Stimulated activated CD4-positive, alpha-beta T cell treated with anti-CD3 and anti-CD28 coated beads, Interleukin-15, amount 100 ng/mL, for 48 hours (primary cell): ENCODE measurements at regions not wholly inside any gene's neighbourhood (a gene's known extent, or its start where the extent isn't known, plus 50 kb on each side); places are given as distances from the start of the nearest gene placed in this dataset.

Source experiments
- DNase-seq, 2 donors: peaks; one replicate each; pipeline ENCODE4 v3.0.0-alpha.2; 2020; ENCODE audit warnings: low read depth in 2 of 2

DNA sequence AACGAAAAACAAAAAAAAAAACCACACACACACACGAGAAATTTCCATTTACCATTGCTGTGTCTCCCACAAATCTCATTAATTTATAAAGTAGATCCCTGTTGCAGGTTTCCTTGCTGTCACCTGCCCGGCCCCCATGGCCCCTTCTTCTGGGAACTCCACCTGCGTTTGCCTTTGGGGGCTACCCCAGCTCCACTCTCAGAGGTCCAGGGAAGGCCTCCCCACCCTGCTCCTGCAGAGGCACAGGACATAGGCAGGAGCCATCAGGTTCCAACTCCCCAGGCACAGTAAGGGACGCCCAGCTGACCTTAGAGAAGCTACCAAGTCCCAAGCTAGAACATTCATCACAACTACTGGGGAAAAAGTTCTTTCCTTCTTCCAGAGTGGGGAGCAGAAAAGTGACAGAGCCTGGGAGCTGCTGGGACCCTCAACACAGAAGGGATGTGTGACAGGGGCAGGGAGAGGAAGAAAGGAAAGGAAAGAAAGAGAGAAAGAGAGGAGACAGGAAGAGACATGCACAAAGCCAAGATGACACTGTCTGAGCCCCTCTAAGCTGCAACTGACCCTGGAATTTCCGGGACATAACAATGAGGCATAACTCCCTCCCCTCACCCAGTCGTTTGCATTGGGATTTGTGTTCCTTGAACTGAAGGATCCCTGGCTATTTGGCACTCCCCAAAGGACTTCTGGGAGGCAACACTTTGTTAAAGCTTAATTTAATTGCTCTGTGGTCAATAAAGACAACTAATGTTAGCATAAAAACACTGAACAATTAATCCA lies 175.7 kb downstream of the SHANK2 start:
- DNase-seq: no peak

- DNase-seq: no peak
Observed at GRCh38 chr11:71075871-71076420, 176.4 kb downstream of the SHANK2 start.

GRCh38 chr11:71075116-71075720 lies 177.2 kb downstream of the SHANK2 start:
- DNase-seq: no peak

GRCh38 chr11:71071736-71072509 lies 180.5 kb downstream of the SHANK2 start:
- no peak for DNase-seq

- no peak for DNase-seq
Observed at GRCh38 chr11:71070490-71071453, 181.6 kb downstream of the SHANK2 start.

DNA sequence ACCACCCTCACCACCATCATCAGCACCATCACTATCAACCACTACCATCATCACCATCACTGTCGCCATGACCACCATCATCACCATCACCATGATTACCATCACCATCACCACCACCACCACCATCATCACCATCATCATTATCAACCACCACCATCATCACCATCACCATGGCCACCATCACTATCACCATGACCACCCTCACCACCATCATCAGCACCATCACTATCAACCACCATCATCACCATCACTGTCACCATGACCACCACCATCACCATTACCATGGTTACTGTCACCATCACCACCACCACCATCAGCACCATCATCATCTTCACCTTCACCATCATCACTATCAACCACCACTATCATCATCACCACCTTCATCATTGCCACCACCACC lies 183.4 kb downstream of the SHANK2 start:
- DNase-seq: no peak

DNA sequence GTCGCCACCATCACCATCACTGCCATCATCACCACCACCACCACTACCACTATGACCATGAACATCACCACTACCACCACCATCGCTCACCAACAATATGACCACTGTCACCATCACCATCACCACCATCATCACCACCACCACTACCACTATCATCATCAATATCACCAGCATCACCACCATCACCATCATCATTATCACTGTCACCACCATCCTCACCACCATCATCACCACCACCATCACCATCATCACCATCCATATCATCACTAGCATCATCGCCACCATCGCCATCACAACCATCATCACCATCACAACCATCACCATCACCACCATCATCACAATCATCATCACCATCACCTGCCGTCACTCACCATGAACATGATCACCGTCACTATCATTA lies 184.6 kb downstream of the SHANK2 start:
- DNase-seq: no peak

DNA sequence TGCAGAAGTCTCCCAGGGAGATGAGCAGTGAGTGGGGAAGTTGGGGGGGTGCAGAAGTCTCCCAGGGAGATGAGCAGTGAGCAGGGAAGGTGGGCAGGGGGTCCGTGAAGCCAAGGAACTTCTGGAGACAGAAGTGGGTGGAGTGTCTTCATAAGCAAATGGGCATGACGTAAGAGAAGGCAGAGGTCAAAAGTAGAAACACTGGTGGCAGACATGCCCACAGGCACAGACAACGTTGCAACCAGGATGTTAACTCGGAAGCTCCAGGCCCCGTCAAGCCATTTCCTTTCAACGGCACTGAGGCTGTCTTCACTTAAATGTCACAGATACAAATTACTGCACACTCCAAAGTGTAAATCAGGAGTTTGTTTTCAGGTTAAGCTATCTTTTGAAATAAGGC lies 186.1 kb downstream of the SHANK2 start:
- DNase-seq: no peak

DNA sequence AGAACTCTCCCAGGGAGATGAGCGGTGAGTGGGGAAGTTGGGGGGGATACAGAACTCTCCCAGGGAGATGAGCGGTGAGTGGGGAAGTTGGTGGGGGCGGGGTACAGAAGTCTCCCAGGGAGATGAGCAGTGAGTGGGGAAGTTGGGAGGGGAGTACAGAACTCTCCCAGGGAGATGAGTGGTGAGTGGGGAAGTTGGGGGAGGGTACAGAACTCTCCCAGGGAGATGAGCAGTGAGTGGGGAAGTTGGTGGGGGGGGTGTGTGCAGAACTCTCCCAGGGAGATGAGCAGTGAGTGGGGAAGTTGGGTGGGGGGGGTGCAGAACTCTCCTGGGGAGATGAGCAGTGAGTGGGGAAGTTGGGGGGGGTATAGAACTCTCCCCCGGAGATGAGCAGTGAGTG lies 186.5 kb downstream of the SHANK2 start:
- DNase-seq: no peak

- DNase-seq: no peak
Observed at GRCh38 chr11:71064702-71065515, 187.5 kb downstream of the SHANK2 start.

- no peak for DNase-seq
Observed at GRCh38 chr11:71064183-71064582, 188.2 kb downstream of the SHANK2 start.

GRCh38 chr11:71063129-71063528 lies 189.2 kb downstream of the SHANK2 start:
- no peak for DNase-seq

- DNase-seq: no peak
Observed at GRCh38 chr11:71062199-71062598, 190.2 kb downstream of the SHANK2 start.

- no peak for DNase-seq
Observed at GRCh38 chr11:71060391-71060791, 192.0 kb downstream of the SHANK2 start.

DNA sequence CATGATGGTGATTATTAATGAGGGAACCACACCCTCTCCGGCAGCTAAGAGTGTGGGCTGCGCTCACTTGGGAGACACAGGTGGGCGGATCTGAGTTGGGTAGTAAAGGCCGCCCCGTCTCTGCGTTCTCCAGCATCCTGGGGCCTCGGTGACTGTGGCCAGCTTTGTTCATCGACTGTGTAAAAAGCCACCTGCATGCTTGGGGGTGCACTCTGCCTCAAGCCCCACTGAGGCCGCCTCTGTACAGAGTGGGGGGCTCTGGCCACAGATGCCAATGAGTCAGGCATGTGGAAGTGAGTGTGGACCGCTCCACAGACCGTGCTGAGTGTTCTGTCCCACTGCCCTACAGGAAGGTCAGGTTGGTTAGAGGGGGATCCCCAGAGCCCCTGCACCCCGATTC lies 192.7 kb downstream of the SHANK2 start:
- no peak for DNase-seq

DNA sequence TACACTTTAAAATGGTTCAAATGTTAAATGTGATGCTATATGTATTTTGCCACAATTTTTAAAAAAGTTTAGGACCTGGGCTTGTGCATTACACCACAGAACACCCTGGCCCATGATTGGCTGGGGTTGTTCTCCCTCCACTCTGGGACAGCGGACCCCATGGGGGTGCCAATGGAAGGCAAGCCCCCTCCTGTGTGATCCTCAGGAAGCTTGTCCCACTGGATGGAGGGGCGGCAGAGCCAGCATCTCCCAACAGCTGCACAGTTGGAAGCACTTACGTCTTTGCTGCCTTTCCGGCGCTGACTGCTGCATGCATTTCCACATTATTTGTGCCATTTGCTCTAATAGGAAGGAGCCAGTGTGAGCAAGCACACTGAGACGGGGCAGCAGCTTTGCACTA lies 196.5 kb downstream of the SHANK2 start:
- no peak for DNase-seq
